ENCODE measurements at regions not wholly inside any gene's neighbourhood (a gene's known extent, or its start where the extent isn't known, plus 50 kb on each side); places are given as distances from the start of the nearest gene placed in this dataset.

- WGBS, 2 donors (ENCODE audit: low coverage in 1 of 2), result 0 to 43% methylated on average over 1 to 2 of the region's 2 CpGs
- Histone ChIP-seq H3K27ac (no peak overlapping the region), H3K4me3 (no peak overlapping the region), H3K9me3 (no peaks in the 10 kb centered on the region), H3K36me3 (no peaks in the 10 kb centered on the region), H3K4me1 (no peaks in the 10 kb centered on the region), H3K27me3 (no peaks in the 10 kb centered on the region)
- intact Hi-C loops (cut with DNase I; ENCODE audit: low total_unique reads), result no loop called here
- in situ Hi-C loops (cut with MboI; ENCODE audit: low pct_ligation_motif_present in 1 of 4, low pct_unique_long_range_greater_than_20kb in 1 of 4, low sequenced_read_pairs in 3 of 4), result no loop called here
- TF ChIP-seq EP300 (IDR thresholded peaks at IDR 0.05; ENCODE audit: low read depth) (no peak), CTCF (IDR thresholded peaks at IDR 0.05) (no peak), POLR2A (IDR thresholded peaks at IDR 0.05) (no peak), POLR2AphosphoS5 (IDR thresholded peaks at IDR 0.05) (no peak)
- no peak for DNase-seq
These were observed 608.7 kb upstream of the REG3G start for GRCh38 chr2:78416625-78417300.

GRCh38 chr2:78417355-78417754, 608.1 kb upstream of the REG3G start:
- DNase-seq, result no peak
- H3K4me3 ChIP-seq, result no peak overlapping the region
- H3K9me3 ChIP-seq, result no peaks in the 10 kb centered on the region
- H3K36me3 ChIP-seq, result no peaks in the 10 kb centered on the region
- H3K27ac ChIP-seq, result no peak overlapping the region
- no peak for TF ChIP-seq POLR2A (IDR thresholded peaks at IDR 0.05)
- no peak for TF ChIP-seq CTCF (IDR thresholded peaks at IDR 0.05)
- no peak for TF ChIP-seq POLR2AphosphoS5 (IDR thresholded peaks at IDR 0.05)
- TF ChIP-seq EP300 (IDR thresholded peaks at IDR 0.05; ENCODE audit: low read depth), result no peak
- no peaks in the 10 kb centered on the region for H3K27me3 ChIP-seq
- intact Hi-C loops (cut with DNase I; ENCODE audit: low total_unique reads), result no loop called here
- WGBS, 2 donors (ENCODE audit: low coverage in 1 of 2), result 17 to 35% methylated on average over 2 of the region's 2 CpGs
- in situ Hi-C loops (cut with MboI; ENCODE audit: low pct_ligation_motif_present in 1 of 4, low pct_unique_long_range_greater_than_20kb in 1 of 4, low sequenced_read_pairs in 3 of 4), result no loop called here
- H3K4me1 ChIP-seq, result no peaks in the 10 kb centered on the region

GRCh38 chr2:78418021-78418420, 607.5 kb upstream of the REG3G start:
- in situ Hi-C loops (cut with MboI; ENCODE audit: low pct_ligation_motif_present in 1 of 4, low pct_unique_long_range_greater_than_20kb in 1 of 4, low sequenced_read_pairs in 3 of 4), result no loop called here
- Histone ChIP-seq H3K27me3 (no peaks in the 10 kb centered on the region), H3K4me1 (no peaks in the 10 kb centered on the region), H3K9me3 (no peaks in the 10 kb centered on the region), H3K36me3 (no peaks in the 10 kb centered on the region), H3K27ac (no peak overlapping the region), H3K4me3 (no peak overlapping the region)
- intact Hi-C loops (cut with DNase I; ENCODE audit: low total_unique reads), result no loop called here
- DNase-seq, result no peak
- no peak for TF ChIP-seq EP300 (IDR thresholded peaks at IDR 0.05; ENCODE audit: low read depth)
- WGBS, 2 donors (ENCODE audit: low coverage in 1 of 2), result 19% methylated on average over 2 of the region's 2 CpGs

- Histone ChIP-seq H3K9me3 (no peaks in the 10 kb centered on the region), H3K4me1 (no peaks in the 10 kb centered on the region), H3K36me3 (no peaks in the 10 kb centered on the region), H3K27me3 (no peaks in the 10 kb centered on the region), H3K4me3 (no peak overlapping the region), H3K27ac (no peak overlapping the region)
- no peak for TF ChIP-seq POLR2A (IDR thresholded peaks at IDR 0.05)
- no peak for TF ChIP-seq POLR2AphosphoS5 (IDR thresholded peaks at IDR 0.05)
- no peak for TF ChIP-seq EP300 (IDR thresholded peaks at IDR 0.05; ENCODE audit: low read depth)
- TF ChIP-seq CTCF (IDR thresholded peaks at IDR 0.05), result no peak
- DNase-seq, result no peak
- intact Hi-C loops (cut with DNase I; ENCODE audit: low total_unique reads) (no loop called here), in situ Hi-C loops (cut with MboI; ENCODE audit: low pct_ligation_motif_present in 1 of 4, low pct_unique_long_range_greater_than_20kb in 1 of 4, low sequenced_read_pairs in 3 of 4) (no loop called here)
- WGBS, 2 donors (ENCODE audit: low coverage in 1 of 2), result 93% methylated on average over 1 of the region's 1 CpG; no CpG with 5 or more reads in 1 of the 2 donors
These were observed 605.4 kb upstream of the REG3G start for GRCh38 chr2:78420132-78420531.

GRCh38 chr2:78423631-78424030, 601.9 kb upstream of the REG3G start:
- Histone ChIP-seq H3K36me3 (no peaks in the 10 kb centered on the region), H3K9me3 (no peaks in the 10 kb centered on the region), H3K27ac (no peak overlapping the region), H3K4me1 (no peaks in the 10 kb centered on the region), H3K4me3 (no peak overlapping the region), H3K27me3 (no peaks in the 10 kb centered on the region)
- no peak for DNase-seq
- WGBS, 2 donors (ENCODE audit: low coverage in 1 of 2), result 45 to 60% methylated on average over 1 of the region's 1 CpG
- TF ChIP-seq EP300 (IDR thresholded peaks at IDR 0.05; ENCODE audit: low read depth), result no peak
- no peak for TF ChIP-seq POLR2A (IDR thresholded peaks at IDR 0.05)
- no peak for TF ChIP-seq POLR2AphosphoS5 (IDR thresholded peaks at IDR 0.05)
- TF ChIP-seq CTCF (IDR thresholded peaks at IDR 0.05), result no peak
- in situ Hi-C loops (cut with MboI; ENCODE audit: low pct_ligation_motif_present in 1 of 4, low pct_unique_long_range_greater_than_20kb in 1 of 4, low sequenced_read_pairs in 3 of 4), result no loop called here
- intact Hi-C loops (cut with DNase I; ENCODE audit: low total_unique reads), result no loop called here

All from transverse colon (tissue), 4 donors.